COLO829 (cell line): ENCODE measurements at regions not wholly inside any gene's neighbourhood (a gene's known extent, or its start where the extent isn't known, plus 50 kb on each side); places are given as distances from the start of the nearest gene placed in this dataset.

Experiments
- DNase-seq: peaks from one replicate; pipeline ENCODE4 v3.0.0; 2012; ENCODE audit warnings: low spot score

DNA sequence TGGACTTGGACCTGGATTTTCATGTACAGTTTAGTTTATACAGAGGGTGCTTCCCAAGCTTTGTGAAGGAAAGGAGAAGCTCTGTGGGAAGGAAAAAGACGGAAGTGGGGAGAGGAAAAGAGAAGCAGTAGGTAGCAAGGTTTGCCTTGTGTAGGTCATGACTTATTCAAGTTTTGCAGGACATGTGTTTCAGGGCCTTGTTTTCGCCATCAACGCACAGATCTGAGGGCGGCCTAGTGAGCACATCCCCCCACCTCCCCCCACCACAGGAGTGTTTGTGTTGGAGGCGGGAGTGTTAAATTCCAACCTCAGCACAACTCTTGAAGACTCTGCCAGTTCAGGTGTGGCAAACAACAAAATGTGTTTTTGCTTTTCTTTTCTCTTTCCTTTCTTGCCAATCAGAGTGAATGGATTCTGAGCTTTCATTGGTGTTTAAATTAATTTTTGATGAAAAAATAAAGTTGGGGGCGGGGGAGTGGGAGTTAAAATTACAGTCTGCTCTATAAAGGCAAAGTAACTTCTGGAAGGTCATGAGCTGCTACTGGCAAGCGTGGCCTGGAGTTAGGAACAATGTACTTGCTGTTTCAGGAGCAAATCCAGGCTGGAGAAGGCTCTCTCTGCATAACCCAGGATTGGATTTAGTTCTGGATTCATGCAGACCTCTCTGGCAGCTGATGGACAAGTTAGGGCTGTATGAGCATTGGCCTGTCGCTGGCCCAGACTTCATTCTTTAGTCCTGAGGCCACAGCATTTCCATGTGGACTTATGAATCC is 338.5 kb downstream of the CD83 start:
- DNase-seq: peak; percentile 48

DNA sequence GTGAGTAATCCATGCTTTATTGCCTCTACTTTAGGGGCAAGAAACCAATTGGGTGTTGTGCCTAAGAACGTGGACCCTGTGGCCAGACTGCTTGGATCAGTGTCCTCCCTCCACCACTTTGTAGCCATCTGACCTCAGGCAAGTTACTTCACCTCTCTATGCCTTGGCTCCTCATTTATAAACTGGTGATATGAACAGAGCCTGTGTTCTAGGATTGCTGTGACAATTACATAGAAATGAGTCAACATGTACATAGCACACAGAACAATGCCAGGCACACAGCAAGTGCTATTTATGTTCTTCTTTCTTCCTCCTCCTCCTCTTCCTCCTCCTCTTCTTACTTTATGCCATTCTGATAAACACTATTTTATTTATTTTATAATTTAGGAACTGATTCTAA is 339.4 kb downstream of the CD83 start:
- DNase-seq: peak; percentile 81

DNA sequence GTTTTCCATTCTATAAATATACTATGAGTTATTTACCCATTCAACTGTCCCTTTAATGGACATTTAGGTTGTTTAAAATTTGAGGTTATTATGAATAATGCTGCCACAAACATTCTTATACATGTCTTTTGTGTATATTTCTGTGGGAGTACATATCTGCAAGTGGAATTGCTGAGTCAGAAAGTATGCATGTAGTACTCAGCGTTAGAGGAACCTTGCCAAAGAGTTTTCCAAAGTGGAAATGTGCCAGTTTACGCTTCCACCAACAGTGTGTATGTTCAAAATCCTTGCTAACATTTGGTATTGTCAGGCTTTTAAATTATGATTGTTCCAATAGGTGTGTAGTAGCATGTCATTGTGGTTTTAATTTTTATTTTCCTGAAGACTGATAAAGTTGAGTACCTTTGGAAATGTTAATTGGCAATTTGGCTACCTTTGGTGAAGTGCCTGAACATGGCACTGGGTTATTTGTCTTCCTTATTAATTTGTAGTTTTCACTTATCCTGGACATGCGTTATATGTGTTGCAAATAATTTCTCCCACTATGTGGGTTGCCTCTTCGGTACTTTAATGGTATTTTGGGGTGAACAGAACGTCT is 341.2 kb downstream of the CD83 start:
- peak; percentile 41 for DNase-seq

DNA sequence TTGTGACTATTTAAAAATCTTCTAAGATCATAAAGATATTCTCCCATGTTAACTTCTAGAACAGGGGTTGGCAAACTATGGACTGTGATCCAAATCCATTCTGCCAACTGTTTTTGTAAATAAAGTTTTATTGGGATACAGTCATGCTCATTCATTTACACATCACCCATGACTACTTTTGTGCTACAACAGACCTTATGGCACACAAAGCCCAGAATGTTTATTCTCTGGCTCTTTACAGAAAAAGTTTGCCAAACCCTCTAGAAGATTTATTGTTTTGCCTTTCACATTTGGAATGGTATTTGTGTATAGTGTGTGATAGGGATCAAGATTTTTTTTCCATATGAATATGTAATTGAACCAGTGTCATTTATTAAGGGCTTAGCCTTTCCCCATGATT is 341.7 kb downstream of the CD83 start:
- no peak for DNase-seq

DNA sequence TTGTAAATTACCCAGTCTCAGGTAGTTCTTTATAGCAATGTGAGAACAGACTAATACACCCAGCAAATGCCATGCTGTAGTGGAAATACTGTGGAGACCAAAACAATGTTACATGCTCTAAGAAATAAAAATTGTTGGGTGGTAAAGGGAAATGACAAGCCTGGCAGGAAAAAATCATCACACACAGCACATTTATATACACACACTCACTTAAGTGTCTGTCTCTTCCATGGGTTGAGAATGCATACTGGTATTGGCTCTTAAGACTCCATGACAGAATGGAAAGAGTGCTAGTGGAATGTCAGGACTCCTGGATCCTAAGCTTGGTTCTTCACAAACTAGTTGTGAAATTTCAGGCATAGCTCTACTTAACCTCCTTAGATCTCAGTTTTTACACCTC is 343.0 kb downstream of the CD83 start:
- DNase-seq: no peak

DNA sequence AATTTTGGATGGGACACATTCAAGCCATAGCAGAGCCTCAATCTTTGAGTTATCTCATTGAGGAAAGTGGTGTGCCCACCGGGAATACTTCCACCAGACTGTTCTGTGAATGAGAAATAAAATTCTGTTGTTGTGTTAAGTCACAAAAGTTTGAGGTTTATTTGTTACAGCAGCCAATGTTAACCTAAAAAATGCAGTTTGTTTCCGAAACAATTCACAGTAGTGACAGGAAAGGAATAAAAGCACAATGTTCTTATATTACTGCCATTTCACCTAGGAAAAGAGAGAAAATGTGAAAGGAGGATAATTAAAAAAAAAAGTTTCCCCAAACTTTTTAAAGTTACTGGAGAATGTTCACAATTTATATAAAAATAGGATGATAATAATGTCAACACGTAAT is 344.6 kb downstream of the CD83 start:
- no peak for DNase-seq

DNA sequence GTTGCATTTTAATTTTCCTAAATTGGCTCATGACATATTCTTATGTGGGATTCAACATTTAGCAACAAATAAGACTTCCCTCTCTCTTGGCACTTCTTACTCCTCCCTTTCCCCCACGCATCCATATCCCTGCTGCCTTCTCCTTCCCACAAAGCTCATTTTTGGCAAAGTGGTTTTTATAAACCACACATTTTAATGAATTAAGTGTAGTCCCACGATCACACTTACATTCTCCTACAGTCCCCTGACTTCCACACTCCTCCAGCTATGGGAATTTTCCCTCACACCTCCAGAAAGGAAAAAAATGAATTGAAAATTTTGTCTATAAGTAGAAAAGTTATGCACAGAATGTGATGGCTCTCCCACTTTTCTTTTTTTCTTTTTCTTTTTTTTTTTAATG is 345.0 kb downstream of the CD83 start:
- DNase-seq: no peak

DNA sequence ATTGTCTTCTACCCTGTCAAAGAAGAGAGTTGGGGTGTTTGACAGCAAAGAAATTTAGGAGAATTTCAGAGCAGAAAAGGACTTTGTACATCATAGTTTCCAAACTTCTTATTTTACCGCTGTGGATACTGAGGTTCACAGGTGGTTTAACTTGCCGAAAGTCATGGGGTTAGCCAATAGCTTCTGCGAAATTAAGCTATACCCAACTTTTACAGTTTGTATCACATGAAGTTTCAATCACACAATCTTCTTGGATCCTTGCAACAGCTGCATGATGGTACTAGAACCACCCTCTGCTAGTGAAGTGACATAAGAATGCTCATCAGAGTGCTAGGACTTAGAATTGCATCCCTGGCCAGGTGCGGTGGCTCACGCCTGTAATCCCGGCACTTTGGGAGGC is 345.5 kb downstream of the CD83 start:
- DNase-seq: no peak

DNA sequence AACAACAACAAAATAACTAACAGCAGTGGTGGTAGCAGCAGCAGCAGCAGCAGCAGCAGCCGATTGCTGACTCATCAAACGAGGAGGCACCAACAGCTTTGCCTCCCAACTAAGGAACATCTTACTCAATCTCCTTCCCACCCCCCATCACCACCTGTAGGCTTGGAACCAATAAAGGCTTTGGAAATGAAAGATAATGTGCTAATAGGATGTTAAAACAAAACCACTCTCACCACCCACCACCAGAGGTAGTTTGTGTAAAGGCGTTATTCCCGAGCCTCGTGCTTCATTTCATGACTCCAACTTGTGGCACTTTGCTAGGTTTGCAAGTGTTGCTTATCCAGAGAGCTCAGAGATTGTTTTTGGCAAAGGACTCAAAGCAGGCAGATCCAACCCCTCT is 346.5 kb downstream of the CD83 start:
- DNase-seq: no peak

DNA sequence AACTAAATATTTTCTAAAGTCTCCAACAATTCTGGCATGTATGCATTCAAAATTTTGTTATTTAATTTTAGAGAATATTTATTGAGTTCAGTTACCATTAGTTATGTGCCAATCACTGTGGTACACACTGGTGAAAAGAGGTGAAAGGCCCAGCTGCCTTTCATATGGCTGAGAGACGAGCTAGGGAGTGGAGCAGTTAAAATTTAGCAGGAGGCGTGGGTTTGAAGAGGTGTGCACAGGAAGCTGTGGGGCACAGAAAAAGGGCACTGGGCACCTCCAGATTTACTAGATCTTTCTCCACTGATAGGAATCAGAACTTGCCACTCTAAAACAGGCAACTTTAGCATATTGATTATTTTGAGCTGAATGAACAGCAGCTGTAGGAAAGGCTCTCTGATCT is 347.1 kb downstream of the CD83 start:
- DNase-seq: no peak

DNA sequence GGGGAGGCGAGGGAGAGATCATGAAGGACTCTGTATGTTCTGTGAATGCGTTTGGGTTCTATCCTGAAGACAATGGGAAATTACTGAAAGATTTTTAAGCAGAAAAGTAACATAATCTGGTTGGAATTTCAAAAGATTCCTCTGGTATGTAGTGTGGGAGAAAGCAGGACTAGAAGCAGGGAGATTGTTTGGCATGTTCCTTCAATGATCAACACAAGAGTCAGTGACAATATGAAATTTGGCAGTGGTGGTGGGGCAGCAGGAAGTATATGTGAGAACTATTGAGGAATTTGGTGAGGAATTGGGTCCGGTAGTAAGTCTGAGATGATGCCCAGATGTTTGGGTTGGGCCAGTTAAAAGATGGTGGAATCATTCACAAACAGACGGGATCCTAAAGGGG is 348.7 kb downstream of the CD83 start:
- DNase-seq: no peak

DNA sequence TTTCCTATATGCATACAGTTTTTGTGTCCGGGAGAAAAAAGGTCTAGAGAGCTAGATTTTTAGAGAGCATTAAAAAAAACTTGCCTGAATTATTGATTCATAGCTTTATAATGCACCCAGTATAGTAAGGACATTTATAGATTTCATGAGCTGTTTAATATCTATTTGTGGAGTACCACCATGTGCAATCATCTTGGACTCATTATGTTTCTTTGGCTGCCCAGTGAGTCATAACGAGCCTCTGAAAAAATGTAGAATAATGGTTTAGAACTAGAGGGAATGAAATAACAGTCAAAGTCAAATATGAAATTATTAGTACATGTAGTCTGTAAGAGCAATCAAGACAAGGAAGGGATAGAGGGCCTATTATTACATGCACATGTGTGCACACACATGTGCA is 350.0 kb downstream of the CD83 start:
- no peak for DNase-seq

DNA sequence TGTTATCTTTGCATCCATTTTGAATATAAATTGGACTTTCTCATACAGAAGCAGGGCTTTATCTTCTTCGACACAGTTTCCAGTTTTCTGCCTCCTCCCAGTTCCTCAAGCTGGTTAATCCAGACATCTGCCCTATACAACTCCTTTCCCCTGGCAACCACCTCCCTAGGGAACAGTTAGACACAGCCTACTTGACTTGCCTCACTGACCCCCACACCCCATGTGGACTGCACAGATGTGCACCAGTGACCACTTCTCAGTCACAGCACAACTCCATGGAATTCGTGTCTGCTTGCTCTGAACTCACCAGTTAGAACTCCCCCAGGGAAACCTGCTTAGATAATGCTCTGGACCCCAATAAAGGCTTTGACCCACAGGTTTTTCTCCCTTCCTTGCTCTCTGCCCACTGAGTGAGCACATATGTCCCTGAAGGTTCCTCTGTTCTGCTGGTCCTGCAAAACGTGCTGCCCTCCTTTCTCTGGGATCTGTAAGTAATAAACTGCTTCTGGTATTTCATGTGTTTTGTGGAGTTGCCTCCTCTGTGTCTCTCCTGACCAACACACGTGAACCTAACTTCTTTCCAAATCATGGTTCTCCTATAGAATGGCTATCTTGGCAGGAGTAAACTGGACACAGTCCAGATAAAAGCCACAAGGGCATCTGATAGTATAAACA is 351.2 kb downstream of the CD83 start:
- no peak for DNase-seq

DNA sequence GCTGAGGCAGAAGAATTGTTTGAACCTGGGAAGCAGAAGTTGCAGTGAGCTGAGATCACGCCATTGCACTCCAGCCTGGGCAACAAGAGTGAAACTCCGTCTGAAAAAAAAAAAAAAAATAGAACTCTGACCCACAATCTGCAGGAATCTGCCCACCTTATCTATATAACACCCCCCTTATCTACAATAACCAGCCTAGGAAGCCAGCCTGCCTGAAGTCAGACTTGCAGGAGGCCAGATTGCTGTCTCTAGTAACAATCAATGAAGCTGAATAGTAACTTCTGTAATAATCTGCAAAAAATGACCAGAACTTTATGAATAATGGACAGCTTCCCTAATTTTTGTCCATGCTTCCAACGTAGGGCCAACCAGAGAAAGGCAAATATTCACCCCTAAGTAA is 352.5 kb downstream of the CD83 start:
- no peak for DNase-seq

DNA sequence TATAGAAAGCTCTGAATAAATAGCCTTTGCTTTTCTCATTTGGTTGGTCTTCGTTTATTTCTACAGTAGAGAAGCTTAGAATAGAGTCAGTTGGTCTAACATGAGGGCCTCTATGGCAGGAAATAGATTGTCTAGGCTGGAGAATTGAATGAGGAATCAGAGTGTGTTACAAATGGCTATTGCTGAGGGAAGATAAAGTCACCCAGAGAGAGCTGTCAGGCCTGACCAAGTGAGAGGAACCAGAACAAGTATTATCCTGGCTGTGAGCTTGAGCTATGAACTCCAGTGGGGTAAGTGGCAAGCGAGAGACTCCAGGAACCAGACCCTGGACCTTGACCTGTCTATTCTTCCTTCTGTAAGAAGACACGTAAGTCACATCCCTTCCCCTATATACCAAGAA is 353.1 kb downstream of the CD83 start:
- DNase-seq: no peak

DNA sequence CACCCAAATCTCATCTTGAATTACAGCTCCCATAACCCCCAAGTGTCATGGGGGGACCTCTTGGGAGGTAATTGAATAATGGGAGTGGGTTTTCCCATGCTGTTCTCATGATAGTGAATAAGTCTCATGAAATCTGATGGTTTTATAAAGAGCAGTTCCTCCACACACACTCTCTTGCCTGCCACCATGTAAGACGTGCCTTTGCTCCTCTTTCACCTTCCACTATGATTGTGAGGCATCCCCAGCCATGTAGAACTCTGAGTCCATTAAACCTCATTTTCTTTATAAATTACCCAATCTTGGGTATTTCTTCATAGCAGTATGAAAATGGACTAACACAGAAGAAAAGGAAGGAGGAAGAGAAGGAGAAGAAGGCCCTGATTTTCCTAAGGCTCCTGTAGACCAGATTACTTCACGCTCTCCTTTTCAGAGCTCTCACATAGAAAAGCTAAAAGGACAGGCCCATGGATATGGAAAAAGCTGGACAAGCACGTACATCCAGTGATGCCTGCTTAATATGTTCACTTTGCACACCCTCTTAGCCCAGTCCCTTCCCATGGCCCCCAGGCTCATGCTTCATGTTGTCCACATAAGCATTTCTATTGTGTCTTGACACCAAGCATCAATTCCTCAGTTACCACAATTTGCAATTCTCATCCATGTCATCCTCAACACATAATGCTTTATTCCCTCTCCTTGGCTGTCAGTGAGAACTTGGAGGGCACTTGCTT is 354.8 kb downstream of the CD83 start:
- DNase-seq: no peak

DNA sequence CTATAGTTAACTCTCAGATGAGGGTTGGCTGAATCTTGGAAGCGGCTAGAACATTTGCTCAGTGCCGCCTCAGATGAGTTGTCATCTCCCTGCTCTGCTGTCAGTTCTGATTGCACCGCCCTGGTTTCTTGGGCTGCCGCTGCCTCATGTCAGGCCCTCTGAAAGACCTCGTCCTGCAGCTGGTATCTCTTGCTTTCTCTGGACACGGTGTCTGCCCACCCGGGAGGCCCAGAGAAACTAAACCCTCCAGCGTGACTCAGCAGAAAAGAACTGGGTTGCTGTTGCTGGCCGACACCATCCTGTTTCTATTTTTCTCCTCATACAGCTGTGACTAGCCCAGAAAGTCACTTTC is 355.4 kb downstream of the CD83 start:
- DNase-seq: no peak

DNA sequence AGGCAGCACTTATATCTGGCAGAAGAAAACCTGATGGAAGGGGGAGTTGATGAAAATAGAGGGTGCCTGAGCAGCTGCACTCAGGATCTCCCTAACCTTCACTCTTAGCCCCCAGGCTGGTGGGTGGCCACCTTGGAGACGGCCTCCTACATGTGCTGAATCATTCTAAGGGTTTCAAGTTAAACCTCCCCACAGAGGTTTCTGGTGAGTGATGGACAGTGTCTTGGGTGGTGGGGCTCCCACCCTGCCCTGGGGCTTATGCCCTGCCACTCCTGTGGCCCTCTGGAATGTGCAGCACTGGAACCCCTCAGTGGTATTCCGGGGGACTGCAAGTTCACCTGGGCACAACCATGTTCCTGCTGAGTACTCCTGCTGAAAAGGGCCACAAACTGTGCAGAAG is 357.2 kb downstream of the CD83 start:
- no peak for DNase-seq

DNA sequence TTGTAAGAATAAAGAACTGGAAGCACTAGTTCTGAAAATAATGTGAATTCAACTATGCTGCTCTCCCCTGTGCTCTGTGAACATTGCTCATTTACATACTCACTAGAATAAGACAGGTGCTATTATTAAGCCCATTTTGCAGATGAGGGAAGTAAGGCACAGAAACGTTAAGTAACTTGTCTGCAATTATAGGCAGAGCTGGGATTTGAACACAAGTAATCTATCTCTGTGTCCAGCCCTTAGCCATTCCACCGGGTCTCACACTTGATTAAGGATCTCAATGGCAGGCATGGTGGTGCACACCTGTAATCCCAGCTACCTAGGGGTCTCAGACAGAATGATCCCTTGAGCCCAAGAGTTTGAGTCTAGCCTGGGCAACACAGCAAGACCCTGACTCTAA is 357.7 kb downstream of the CD83 start:
- DNase-seq: no peak

DNA sequence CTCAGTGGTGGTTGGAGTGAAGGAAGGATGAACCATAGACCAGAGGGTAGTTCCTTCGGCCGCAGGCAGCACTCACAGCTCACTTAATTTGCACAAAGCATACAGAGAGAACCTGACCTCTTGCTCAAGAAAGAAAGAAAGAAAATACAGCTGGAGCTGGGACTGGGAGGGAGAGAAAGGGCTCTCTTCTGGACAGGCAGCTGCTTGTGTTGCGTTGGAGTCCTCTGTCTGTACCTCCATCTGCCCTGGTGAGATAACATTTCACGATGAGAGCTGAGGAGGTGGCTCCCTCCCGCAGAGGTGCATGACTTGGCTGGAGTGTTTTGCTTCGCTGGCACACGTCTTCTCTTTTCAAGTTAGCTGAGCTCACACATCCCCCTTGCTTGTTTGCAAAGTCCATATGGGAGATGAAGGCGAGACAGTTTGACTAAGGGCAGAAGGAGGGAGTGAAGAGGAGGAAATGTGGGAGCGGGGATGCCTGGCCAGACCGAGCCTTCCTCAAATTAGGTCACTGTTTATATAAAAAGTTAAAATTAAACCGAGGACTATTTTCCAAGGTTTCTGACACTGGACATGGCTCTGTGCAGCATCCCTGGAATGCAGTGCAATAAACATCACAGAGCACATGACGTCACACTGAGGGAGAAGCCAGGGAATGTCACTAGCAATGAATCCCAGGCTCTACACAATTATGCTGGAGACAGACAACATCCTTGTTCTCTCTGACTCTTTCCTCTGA is 359.4 kb downstream of the CD83 start:
- DNase-seq: peak; percentile 85

DNA sequence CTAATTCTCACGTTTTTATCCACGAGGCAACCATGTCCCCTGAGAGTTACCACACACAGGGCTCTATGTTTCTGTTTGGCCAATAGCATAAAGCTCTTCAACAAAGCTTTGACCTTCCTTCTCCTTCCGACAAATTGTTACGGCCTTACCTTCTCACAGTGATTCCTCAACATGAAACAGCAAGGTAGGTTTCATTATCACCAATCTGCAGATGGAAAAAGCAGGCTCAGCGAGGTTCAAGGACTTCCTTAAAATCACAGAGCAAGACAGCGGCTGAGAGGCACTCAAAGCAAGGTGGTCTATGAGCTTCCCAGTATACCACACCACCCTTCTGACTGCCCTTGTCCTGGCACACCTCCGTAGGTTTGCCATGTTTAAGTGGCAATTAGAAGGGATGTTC is 360.0 kb downstream of the CD83 start:
- no peak for DNase-seq
